SHP77 (cell line): ENCODE measurements at regions not wholly inside any gene's neighbourhood (a gene's known extent, or its start where the extent isn't known, plus 50 kb on each side); places are given as distances from the start of the nearest gene placed in this dataset.
A peak's percentile ranks its signal among the peaks of the same experiment; 100 is the strongest.
"Not testable (repeated sequence)": the region's sequence is repeated elsewhere in the genome, so short reads cannot be mapped to it uniquely, and the experiment has no call there.

Experiments used
- DNase-seq, 2 experiments: peaks; one replicate each; lab custom pipeline; 2025; lab: John Stamatoyannopoulos, UW

DNA sequence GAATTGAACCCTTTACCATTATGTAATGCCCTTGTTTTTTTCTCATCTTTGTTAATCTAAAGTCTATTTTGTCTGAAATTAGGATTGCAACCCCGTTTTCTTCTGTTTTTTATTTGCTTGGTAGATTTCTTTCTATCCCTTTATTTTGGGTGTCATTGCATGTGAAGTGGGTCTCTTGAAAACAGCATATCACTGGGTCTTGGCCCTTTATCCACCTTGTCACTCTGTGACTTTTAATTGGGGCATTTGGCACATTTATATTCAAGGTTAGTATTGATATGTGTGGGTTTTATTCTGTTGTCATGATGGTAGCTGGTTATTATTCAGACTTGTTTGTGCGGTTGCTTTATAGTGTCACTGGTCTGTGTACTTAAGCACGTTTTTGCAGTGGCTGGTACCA is 117.4 kb upstream of the MARCHF11 start:
- no peak for DNase-seq

DNA sequence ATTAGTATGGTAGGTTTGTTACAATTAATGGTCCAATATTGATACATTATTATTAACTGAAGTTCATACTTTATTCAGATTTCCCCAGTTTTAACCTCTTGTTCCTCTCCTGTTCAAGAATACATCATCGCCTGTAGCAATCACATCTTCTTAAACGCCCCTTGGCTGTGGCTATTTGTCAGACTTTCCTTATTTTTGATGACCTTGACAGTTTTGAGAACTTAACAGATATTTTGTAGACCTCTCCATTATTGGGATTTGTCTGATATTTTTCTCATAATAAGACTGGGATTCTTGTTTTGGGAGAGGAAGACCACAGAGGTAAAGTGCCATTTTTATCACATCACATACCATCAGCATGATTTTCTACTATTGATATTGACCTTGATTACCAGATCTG is 112.3 kb upstream of the MARCHF11 start:
- DNase-seq, result no peak

DNA sequence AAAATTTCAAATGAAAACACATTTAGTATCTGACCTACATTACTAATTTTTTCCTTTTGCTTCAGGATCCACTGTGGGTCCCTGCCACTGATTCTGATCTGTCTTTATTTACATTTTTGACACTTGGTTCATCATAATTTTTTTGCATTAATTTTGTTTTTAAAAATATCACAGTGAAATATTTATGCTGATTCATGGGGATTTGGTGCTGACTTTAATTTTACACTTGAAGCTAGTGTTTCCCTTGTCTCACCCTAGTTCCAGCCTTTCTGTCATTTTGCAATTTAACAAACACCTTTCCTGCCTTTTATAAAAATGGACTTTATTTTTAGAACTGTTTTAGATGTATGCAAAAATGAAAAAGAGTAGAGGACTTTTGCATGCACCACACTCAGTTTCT is 111.9 kb upstream of the MARCHF11 start:
- no peak for DNase-seq

DNA sequence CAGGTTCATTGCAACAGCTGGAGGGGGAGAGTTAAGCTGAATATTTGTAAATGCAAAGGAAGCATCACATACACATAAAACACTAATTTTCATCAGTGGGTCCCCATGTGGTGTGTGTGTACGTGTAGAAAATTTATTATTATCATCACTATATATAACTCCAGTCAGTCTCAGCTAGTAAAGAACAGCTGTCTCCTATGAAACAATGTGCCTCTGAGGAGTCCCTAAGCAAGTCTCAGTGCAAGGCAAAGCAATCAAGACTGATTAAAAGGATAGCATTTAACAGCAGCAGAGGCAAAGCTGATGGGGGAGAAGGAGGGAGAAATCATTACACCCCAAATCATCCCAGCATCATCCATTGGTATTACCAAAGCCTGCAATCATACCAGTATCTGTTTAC is 104.2 kb upstream of the MARCHF11 start:
- DNase-seq, result no peak

DNA sequence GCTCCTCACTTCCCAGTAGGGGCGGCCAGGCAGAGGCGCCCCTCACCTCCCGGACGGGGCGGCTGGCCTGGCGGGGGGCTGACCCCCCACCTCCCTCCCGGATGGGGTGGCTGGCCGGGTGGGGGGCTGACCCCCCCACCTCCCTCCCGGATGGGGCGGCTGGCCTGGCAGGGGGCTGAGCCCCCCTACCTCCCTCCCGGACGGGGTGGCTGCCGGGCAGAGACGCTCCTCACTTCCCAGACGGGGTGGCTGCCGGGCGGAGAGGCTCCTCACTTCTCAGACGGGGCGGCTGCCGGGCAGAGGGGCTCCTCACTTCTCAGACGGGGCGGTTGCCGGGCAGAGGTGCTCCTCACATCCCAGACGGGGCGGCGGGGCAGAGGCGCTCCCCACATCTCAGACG is 97.3 kb upstream of the MARCHF11 start:
- DNase-seq, result not testable (repeated sequence)

DNA sequence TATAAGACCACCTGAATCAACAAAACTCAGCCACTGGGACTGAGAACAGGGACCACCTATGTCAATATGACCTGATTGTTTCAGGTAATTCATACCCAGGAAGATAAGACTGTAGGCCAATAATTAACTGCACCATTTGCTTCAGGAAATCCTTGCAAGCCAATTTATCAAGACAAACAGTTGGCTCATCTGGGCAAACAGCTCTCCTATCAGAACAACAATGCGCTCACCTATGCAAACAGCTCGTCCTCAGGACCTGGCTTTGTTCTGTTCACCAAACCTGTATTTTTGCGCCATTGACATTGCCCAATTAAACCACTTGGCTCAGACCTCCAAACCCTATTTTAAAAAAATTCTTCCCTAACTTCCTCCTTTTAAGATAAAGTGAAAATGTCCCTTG is 92.3 kb upstream of the MARCHF11 start:
- peak; percentile 97 to 98 for DNase-seq

DNA sequence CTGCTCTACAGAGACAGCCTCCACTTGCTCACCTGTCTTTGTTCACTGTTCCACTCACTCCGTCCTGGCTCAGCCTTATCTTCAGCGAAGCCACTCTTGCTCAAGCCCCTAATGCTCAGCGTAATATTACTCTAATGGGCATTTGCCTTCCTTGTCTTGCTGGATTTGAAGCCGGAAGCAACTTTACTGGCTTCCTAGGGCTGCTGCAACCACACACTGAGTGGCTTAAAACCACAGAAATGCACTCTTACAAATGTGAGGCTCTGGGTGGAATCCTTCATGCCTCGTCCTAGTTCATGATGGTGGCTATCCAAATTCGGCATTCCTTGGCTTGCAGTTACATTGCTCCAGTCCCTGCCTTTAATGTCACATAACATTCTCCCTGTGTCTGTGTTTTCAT is 85.5 kb upstream of the MARCHF11 start:
- DNase-seq, result no peak

DNA sequence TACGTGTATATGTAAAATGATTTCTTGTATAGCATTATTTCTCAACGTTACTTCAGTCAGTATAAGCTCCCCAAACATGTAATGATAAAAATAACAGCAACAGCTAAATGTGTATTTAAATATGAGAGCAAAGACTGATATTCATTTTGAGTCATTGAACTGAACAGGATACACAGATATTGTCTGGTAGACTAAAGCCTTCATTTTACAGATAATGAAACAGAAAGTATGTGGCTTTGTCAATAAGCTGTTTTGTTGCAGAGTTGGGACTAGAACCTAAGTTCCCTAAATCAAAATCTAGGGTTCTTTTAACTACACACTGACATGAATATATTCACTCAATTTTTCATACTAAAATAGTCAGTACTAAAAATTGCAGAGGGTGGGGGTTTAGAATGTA is 80.4 kb upstream of the MARCHF11 start:
- no peak for DNase-seq

DNA sequence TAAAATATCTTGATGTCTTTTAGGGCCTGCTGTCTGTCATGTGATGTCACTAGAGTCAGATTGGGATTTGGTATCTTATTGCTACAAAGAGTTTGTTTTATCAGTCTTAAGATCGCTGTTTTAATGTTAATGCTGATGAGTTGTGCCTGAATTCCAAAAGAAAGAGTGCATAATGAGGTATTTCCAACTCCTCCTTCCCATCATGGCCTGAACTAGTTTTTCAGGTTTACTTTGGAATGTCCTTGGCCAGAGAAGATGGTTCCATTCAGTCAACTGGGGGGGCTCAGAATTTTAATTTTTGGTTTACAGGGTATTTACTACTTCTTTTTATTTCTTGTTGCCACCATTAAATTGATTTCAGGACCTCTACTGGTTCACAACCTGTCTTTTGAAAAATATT is 74.3 kb upstream of the MARCHF11 start:
- no peak for DNase-seq

DNA sequence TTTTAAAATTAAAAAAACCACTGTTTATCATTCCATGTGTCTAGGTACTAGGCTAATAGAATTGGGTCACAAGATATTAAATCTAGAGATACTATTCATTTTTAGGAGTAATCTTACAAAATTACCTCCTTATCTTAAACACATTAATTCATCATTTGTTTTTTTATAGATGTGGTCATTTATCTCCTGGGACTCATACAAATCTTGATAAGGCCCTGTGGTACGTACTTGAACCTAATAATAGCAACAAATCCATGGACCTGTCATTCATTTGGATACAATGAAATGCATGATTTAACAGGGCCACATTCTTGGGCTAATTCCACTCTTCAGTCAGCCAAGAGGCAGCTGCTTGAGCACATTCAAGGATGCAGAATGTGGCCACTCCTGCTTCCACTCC is 66.4 kb upstream of the MARCHF11 start:
- no peak for DNase-seq

DNA sequence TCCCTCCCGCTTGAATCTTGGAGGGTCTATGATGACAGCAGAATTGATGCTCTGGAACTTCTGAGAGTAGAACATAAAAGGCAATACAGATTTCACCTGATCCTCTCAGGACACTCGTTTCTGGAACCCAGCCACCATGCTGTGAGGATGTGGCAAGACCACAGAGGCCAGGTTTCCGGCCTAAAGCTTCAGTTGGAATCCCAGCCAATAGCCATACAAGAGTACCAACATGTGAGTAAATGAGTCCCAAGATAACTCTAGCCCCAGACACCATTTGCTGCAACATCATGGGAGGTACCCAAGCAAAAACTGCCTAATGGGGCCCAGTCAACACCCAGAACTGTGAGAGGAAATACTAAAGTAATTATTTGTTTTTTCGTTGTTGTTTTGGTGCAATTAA is 65.7 kb upstream of the MARCHF11 start:
- DNase-seq, result no peak

DNA sequence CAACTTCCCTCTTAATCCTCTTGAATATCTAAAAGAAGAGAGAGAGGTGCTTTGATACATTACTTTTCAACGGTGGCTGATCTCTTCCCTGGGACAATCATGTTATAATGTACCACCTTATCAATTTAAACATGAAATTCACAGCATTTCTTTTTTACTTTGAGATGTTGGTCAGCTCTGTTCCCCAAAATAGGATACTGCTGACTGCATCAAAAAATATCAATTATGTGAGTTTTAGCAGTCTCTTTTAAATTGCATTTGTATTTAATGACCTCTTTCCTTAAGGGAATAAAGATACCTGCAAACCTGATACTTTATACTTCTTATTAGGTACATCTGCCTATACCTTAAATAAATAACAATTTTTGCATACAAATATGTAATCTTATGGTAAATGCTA is 58.4 kb upstream of the MARCHF11 start:
- DNase-seq, result no peak

DNA sequence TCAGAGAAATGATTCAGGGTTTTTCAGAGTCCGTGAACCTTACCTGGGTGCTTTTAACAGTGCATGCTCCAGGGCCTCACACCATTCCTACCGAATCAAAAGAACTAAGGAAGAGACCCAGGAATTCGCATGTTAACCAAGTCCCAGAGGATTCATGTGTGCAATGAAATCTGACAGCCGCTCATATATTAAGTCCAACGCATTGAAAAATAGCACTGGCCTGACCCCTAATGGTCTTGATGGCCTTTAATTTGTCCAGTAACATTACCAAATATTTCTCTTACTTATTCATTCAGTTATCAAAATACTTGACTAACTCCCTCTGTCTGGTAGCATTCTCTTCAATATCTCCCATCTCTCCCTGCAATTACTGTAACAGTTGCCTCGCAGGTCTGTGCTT is 55.0 kb upstream of the MARCHF11 start:
- DNase-seq, result no peak

DNA sequence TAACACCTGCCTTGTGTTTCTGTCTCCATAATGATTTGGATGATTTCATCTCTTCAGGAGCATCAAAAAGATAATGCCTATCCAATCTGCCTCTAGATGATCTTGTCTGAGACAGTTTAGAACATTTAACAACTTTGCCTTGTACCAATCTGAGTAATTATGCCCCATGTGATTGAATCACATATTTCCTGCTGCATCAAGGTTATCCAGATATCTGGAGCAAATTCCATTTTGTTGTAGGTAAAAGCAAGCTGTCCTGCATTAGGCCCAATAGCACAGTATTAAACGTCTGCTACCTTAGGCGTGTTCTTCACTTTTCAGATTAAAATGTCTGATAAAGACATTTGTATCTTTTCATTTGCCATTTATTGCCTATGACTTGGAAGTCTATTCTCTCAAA is 54.1 kb upstream of the MARCHF11 start:
- no peak for DNase-seq

DNA sequence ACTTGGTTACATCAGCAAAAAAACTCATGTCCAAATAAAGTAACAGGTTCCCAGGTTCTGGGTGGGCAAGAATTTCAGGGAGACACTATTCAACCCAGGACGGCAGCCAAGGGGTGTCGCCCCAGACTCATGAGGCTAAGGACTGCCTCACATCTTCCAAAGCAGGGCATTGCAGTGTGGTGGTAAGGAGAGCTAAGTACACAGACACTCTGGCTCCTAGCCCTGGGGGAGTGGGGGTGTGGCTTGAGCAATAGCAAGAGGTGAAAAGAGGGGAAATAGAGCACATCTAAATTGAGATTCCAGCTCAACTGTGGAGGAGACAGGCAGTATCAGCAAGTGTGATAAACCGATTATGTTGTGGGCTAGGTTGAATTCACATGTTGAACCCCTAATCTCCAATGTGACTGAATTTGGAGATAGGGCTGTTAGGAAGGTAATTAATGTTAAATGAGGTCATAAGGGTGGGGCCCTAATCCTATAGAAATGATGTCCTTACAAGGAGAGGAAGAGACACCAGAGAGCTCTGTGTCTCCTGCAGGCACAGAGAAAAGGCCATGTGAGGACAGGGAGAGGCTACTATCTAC is 49.9 kb upstream of the MARCHF11 start:
- DNase-seq, result no peak
